Heart left ventricle (tissue), 13 donors: ENCODE measurements at regions not wholly inside any gene's neighbourhood (a gene's known extent, or its start where the extent isn't known, plus 50 kb on each side); places are given as distances from the start of the nearest gene placed in this dataset.

Experiments used
- POLR2A ChIP-seq, 2 donors: fragments of 450-650 bp; IDR thresholded peaks; one replicate each; pipeline ENCODE4 v1.6.1; 2017; ENCODE audit warnings: antibody characterized with exemption in 2 of 2, mild to moderate bottlenecking in 2 of 2, moderate library complexity in 2 of 2
- TF ChIP-seq, protein P1 (sequence below), 12 donors: fragments of 200-600 bp; sonication (generic) in 4 of 12; IDR thresholded peaks; one replicate each; pipeline versions ENCODE4 v1.5.0 to v1.8.0; 2018 to 2022; ENCODE audit warnings: antibody characterized with exemption in 12 of 12, mild to moderate bottlenecking in 5 of 12
- donor health status: ischemic (EF 13 %, LVEDD 7.1; RV severe dilation, severe dysfunction).
- donor health status: DM: no; HTN: yes; CAD: no.
- donor health status: DM: no; HTN: no; CAD: no.
- donor health status: ischemic (EF 25% LVEDD 6.9; RV normal size, moderate dysfunction).
- donor health status: ischemic (EF 25% LVEDD 5.7; RV mildly dilated, moderate dysfunction).
- donor health status: ischemic (EF 35%, LVEDD 5.7; RV mildly dilated, moderate dysfunction).
- donor health status: nonischemic (EF 11% LVEDD 7.7; RV severe dilation, severe dysfunction).
- donor health status: DM: yes; HTN: yes; CAD: no.
- donor health status: PGD.
- donor health status: ischemic (EF 29% LVEDD 5.4; RV normal size, mild dysfunction).
- donor health status: nonischemic (EF 23%, LVEDD 6.1; RV moderate dilation, normal function).

DNA sequence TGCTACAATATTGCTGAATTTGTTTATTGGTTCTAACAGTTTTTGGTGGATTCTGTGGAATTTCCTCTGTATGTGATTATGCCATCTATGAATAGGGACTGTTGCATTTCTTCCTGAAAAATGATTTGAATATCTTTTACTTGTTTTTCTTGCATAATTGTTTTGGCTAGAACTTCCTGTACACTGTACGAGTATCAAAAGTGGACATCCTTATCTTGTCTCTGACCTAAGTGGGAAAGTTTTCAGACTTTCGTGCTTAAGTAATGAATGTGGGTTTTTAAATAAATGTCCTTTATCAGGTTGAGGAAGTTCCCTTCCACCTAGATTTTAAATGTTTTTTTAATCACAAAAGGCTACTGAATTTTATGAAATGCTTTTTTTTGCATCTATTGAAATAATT, 203.8 kb upstream of the ATP10A start:
- TF ChIP-seq, protein P1, sequence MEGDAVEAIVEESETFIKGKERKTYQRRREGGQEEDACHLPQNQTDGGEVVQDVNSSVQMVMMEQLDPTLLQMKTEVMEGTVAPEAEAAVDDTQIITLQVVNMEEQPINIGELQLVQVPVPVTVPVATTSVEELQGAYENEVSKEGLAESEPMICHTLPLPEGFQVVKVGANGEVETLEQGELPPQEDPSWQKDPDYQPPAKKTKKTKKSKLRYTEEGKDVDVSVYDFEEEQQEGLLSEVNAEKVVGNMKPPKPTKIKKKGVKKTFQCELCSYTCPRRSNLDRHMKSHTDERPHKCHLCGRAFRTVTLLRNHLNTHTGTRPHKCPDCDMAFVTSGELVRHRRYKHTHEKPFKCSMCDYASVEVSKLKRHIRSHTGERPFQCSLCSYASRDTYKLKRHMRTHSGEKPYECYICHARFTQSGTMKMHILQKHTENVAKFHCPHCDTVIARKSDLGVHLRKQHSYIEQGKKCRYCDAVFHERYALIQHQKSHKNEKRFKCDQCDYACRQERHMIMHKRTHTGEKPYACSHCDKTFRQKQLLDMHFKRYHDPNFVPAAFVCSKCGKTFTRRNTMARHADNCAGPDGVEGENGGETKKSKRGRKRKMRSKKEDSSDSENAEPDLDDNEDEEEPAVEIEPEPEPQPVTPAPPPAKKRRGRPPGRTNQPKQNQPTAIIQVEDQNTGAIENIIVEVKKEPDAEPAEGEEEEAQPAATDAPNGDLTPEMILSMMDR (IDR thresholded peaks at IDR 0.05) = no peak
- TF ChIP-seq POLR2A (IDR thresholded peaks at IDR 0.05) = no peak
